ENCODE measurements at regions not wholly inside any gene's neighbourhood (a gene's known extent, or its start where the extent isn't known, plus 50 kb on each side); places are given as distances from the start of the nearest gene placed in this dataset.

DNA sequence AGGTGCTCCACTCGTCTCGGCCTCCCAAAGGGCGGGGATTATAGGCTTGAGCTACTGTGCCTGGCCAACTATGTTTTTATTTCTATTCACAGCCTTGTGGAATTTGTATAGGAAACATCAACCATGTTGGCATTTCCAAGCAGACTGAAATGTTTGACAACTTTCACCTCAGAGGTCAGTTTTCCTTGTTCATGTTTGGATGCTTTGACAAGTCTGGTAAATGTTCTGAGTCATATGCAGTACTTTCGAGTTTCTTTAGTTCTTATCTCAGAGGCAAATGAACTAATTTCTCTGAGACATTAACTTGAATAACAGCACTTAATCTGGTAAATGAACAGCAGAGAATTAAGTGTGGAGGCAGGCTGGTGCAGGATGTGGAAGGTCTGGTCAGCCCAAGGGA is 373.4 kb upstream of the SYNCRIP start:
- TF ChIP-seq RAD21 (IDR thresholded peaks at IDR 0.05; ENCODE audit: low read depth): no peak
- TF ChIP-seq, protein P1, sequence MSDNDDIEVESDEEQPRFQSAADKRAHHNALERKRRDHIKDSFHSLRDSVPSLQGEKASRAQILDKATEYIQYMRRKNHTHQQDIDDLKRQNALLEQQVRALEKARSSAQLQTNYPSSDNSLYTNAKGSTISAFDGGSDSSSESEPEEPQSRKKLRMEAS (IDR thresholded peaks at IDR 0.05): no peak
- no peak for TF ChIP-seq NFIC (IDR thresholded peaks at IDR 0.05)
- no peak for TF ChIP-seq TAF1 (IDR thresholded peaks at IDR 0.05; ENCODE audit: low read depth)
- TF ChIP-seq, protein P2, sequence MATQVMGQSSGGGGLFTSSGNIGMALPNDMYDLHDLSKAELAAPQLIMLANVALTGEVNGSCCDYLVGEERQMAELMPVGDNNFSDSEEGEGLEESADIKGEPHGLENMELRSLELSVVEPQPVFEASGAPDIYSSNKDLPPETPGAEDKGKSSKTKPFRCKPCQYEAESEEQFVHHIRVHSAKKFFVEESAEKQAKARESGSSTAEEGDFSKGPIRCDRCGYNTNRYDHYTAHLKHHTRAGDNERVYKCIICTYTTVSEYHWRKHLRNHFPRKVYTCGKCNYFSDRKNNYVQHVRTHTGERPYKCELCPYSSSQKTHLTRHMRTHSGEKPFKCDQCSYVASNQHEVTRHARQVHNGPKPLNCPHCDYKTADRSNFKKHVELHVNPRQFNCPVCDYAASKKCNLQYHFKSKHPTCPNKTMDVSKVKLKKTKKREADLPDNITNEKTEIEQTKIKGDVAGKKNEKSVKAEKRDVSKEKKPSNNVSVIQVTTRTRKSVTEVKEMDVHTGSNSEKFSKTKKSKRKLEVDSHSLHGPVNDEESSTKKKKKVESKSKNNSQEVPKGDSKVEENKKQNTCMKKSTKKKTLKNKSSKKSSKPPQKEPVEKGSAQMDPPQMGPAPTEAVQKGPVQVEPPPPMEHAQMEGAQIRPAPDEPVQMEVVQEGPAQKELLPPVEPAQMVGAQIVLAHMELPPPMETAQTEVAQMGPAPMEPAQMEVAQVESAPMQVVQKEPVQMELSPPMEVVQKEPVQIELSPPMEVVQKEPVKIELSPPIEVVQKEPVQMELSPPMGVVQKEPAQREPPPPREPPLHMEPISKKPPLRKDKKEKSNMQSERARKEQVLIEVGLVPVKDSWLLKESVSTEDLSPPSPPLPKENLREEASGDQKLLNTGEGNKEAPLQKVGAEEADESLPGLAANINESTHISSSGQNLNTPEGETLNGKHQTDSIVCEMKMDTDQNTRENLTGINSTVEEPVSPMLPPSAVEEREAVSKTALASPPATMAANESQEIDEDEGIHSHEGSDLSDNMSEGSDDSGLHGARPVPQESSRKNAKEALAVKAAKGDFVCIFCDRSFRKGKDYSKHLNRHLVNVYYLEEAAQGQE (IDR thresholded peaks at IDR 0.05; ENCODE audit: low read depth): no peak
- no peak for TF ChIP-seq CEBPB (IDR thresholded peaks at IDR 0.05)
- no peak for TF ChIP-seq CREB1 (IDR thresholded peaks at IDR 0.05; ENCODE audit: low read depth)
- TF ChIP-seq EP300 (IDR thresholded peaks at IDR 0.05; ENCODE audit: borderline replicate concordance): no peak
- TF ChIP-seq TCF12 (IDR thresholded peaks at IDR 0.05; ENCODE audit: low read depth): no peak
- TF ChIP-seq YY1 (IDR thresholded peaks at IDR 0.05; ENCODE audit: low read depth): no peak
- no peak for TF ChIP-seq EGR1 (IDR thresholded peaks at IDR 0.05)
- TF ChIP-seq ZBTB7A (IDR thresholded peaks at IDR 0.05; ENCODE audit: low read depth): no peak
- TF ChIP-seq, protein P3, sequence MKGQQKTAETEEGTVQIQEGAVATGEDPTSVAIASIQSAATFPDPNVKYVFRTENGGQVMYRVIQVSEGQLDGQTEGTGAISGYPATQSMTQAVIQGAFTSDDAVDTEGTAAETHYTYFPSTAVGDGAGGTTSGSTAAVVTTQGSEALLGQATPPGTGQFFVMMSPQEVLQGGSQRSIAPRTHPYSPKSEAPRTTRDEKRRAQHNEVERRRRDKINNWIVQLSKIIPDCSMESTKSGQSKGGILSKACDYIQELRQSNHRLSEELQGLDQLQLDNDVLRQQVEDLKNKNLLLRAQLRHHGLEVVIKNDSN (IDR thresholded peaks at IDR 0.05): no peak
